IMR-90 (cell line): ENCODE measurements at regions not wholly inside any gene's neighbourhood (a gene's known extent, or its start where the extent isn't known, plus 50 kb on each side); places are given as distances from the start of the nearest gene placed in this dataset.

Experiments
- ATAC-seq: fragments of 200-7000 bp; cut with Tn5 transposase; 2 replicates; pipeline ENCODE4 v1.9.1; 2020; ENCODE audit warnings: low read depth, mild to moderate bottlenecking, moderate library complexity
- BruUV-seq: library from RNA; stranded (reverse); fragments of 400-500 nt; replicated peaks from 2 replicates; lab custom pipeline; 2021; lab: Mats Ljungman, UMichigan
- CTCF ChIA-PET: fragments of 300-600 bp; formaldehyde crosslinking; extraction: SDS; loops from one replicate; lab custom pipeline; 2021; ENCODE audit warnings: antibody characterized with exemption; lab: Yijun Ruan, JAX
- POLR2A ChIA-PET: fragments of 300-600 bp; sonication (Branson Sonifier 250); formaldehyde crosslinking; loops from one replicate; lab custom pipeline; 2022; ENCODE audit warnings: antibody characterized with exemption; ENCODE audit not compliant: unreplicated experiment; lab: Charles Lee
- DNase-seq: peaks from one replicate; pipeline ENCODE4 v3.0.0; 2013
- H2AFZ ChIP-seq: replicated peaks from 2 replicates; pipeline ENCODE3; 2013; ENCODE audit warnings: low read length, mild to moderate bottlenecking; ENCODE audit not compliant: poor library complexity
- H2AK5ac ChIP-seq: 2 replicates; pipeline ENCODE4 v1.6.1; 2013; ENCODE audit warnings: low read depth, low read length, inconsistent platforms
- H2AK9ac ChIP-seq: replicated peaks from 2 replicates; pipeline ENCODE3; 2013; ENCODE audit warnings: mild to moderate bottlenecking, low read depth, low read length, moderate library complexity; ENCODE audit not compliant: poor library complexity
- H2BK120ac ChIP-seq: 2 replicates; pipeline ENCODE4 v1.6.1; 2013; ENCODE audit warnings: low read depth, low read length, inconsistent platforms
- H2BK15ac ChIP-seq: 3 replicates; pipeline ENCODE4 v1.6.1; 2013; ENCODE audit warnings: low read depth, low read length, inconsistent platforms
- H2BK20ac ChIP-seq: 2 replicates; pipeline ENCODE4 v1.6.1; 2013; ENCODE audit warnings: low read depth, mild to moderate bottlenecking, inconsistent platforms, low read length, moderate library complexity
- H2BK5ac ChIP-seq: 2 replicates; pipeline ENCODE4 v1.6.1; 2013; ENCODE audit warnings: mild to moderate bottlenecking, low read depth, low read length, inconsistent platforms; ENCODE audit not compliant: poor library complexity, severe bottlenecking
- H3K14ac ChIP-seq: replicated peaks from 2 replicates; pipeline ENCODE4 v1.6.1; 2013; ENCODE audit warnings: low read depth, low read length, inconsistent platforms
- H3K18ac ChIP-seq: 2 replicates; pipeline ENCODE4 v1.6.1; 2013; ENCODE audit warnings: low read depth, low read length, control low read depth
- H3K23ac ChIP-seq: 2 replicates; pipeline ENCODE4 v1.6.1; 2013; ENCODE audit warnings: low read depth, low read length, inconsistent platforms
- H3K27ac ChIP-seq: 2 replicates; pipeline ENCODE4 v1.5.1; 2013; ENCODE audit warnings: mild to moderate bottlenecking, control low read depth, low read length; ENCODE audit not compliant: insufficient read depth
- H3K27me3 ChIP-seq: 2 replicates; pipeline ENCODE4 v1.6.1; 2013; ENCODE audit warnings: low read length; ENCODE audit not compliant: control insufficient read depth, insufficient read depth
- H3K36me3 ChIP-seq: 2 replicates; pipeline ENCODE4 v1.6.1; 2013; ENCODE audit warnings: low read length, mixed read lengths; ENCODE audit not compliant: control insufficient read depth, insufficient read depth
- H3K4ac ChIP-seq: 2 replicates; pipeline ENCODE4 v1.6.1; 2013; ENCODE audit warnings: low read depth, low read length, inconsistent platforms
- H3K4me1 ChIP-seq: 2 replicates; pipeline ENCODE4 v1.6.1; 2013; ENCODE audit warnings: low read length, mixed read lengths; ENCODE audit not compliant: control insufficient read depth, insufficient read depth
- H3K4me2 ChIP-seq: 2 replicates; pipeline ENCODE4 v1.6.1; 2013; ENCODE audit warnings: low read depth, mild to moderate bottlenecking, control low read depth, low read length, moderate library complexity
- H3K4me3 ChIP-seq: 2 replicates; pipeline ENCODE4 v1.5.1; 2013; ENCODE audit warnings: low read depth, mild to moderate bottlenecking, control low read depth, low read length, moderate library complexity; ENCODE audit not compliant: insufficient read depth
- H3K56ac ChIP-seq: 2 replicates; pipeline ENCODE4 v1.6.1; 2013; ENCODE audit warnings: low read length, inconsistent platforms; ENCODE audit not compliant: insufficient read depth; ENCODE audit errors: extremely low read depth
- H3K79me1 ChIP-seq, 2 experiments: 2 replicates each; pipeline ENCODE4 v1.6.1; 2013; ENCODE audit warnings: low read length in 2 of 2, inconsistent platforms in 1 of 2, low read depth in 1 of 2
- H3K9ac ChIP-seq: 2 replicates; pipeline ENCODE4 v1.6.1; 2013; ENCODE audit warnings: low read depth, low read length, control low read depth
- H3K9me1 ChIP-seq: 2 replicates; pipeline ENCODE4 v1.6.1; 2013; ENCODE audit warnings: low read length, inconsistent platforms; ENCODE audit not compliant: insufficient read depth
- H3K9me3 ChIP-seq: 2 replicates; pipeline ENCODE4 v1.6.1; 2013; ENCODE audit warnings: low read length; ENCODE audit not compliant: control insufficient read depth, insufficient read depth
- H4K20me1 ChIP-seq: 2 replicates; pipeline ENCODE4 v1.6.1; 2013; ENCODE audit warnings: low read length, inconsistent platforms; ENCODE audit not compliant: insufficient read depth
- H4K5ac ChIP-seq: 2 replicates; pipeline ENCODE4 v1.6.1; 2013; ENCODE audit warnings: mild to moderate bottlenecking, low read depth, low read length, control low read depth
- H4K8ac ChIP-seq, 2 experiments: 2 replicates each; pipeline ENCODE4 v1.6.1; 2013; ENCODE audit warnings: low read depth in 2 of 2, low read length in 2 of 2, control low read depth in 1 of 2, inconsistent platforms in 1 of 2
- H4K91ac ChIP-seq: 2 replicates; pipeline ENCODE4 v1.6.1; 2013; ENCODE audit warnings: low read depth, low read length, inconsistent platforms; ENCODE audit not compliant: insufficient read depth
- BHLHE40 ChIP-seq: fragments of 150-350 bp; IDR thresholded peaks from 2 replicates; pipeline ENCODE4 v1.6.1; 2016; ENCODE audit warnings: mild to moderate bottlenecking, low read depth, low read length
- CEBPB ChIP-seq: IDR thresholded peaks from 2 replicates; pipeline ENCODE4 v1.6.1; 2012; ENCODE audit warnings: low read depth, low read length, improper control_type of control experiment
- CHD1 ChIP-seq: IDR thresholded peaks from 2 replicates; pipeline ENCODE4 v1.6.1; 2012; ENCODE audit warnings: low read depth, low read length, improper control_type of control experiment
- MAZ ChIP-seq: IDR thresholded peaks from 2 replicates; pipeline ENCODE4 v1.6.1; 2012; ENCODE audit warnings: low read depth, mild to moderate bottlenecking, low read length, improper control_type of control experiment, moderate library complexity, borderline replicate concordance
- MXI1 ChIP-seq: IDR thresholded peaks from 2 replicates; pipeline ENCODE4 v1.6.1; 2012; ENCODE audit warnings: low read depth, mild to moderate bottlenecking, low read length, moderate library complexity, borderline replicate concordance
- POLR2A ChIP-seq: IDR thresholded peaks from 2 replicates; pipeline ENCODE4 v1.6.1; 2012; ENCODE audit warnings: mild to moderate bottlenecking, low read depth, low read length
- RAD21 ChIP-seq: IDR thresholded peaks from 2 replicates; pipeline ENCODE4 v1.6.1; 2012; ENCODE audit warnings: low read length, improper control_type of control experiment
- RCOR1 ChIP-seq: IDR thresholded peaks from 2 replicates; pipeline ENCODE4 v1.6.1; 2012; ENCODE audit warnings: mild to moderate bottlenecking, low read length, improper control_type of control experiment; ENCODE audit not compliant: insufficient replicate concordance
- RFX5 ChIP-seq: IDR thresholded peaks from 2 replicates; pipeline ENCODE4 v1.8.0; 2012; ENCODE audit warnings: low read depth, mild to moderate bottlenecking, low read length, moderate library complexity
- SMC3 ChIP-seq: fragments of 150-350 bp; IDR thresholded peaks from 2 replicates; pipeline ENCODE4 v1.6.1; 2016; ENCODE audit warnings: low read depth, mild to moderate bottlenecking, antibody characterized with exemption, low read length, moderate library complexity
- USF2 ChIP-seq: fragments of 150-350 bp; IDR thresholded peaks from 2 replicates; pipeline ENCODE4 v1.6.1; 2017; ENCODE audit warnings: mild to moderate bottlenecking, antibody characterized with exemption, low read length, low read depth
- WGBS, 2 experiments: methylation state at CpG; one replicate each; pipeline versions ENCODE4 v1.1.5 to v1.1.7; 2013; ENCODE audit warnings: missing lambda C conversion rate in 2 of 2; ENCODE audit not compliant: insufficient read length in 1 of 2; ENCODE audit errors: extremely low coverage in 2 of 2; 5-methylcytosine and 5-hydroxymethylcytosine counted together
- dilution Hi-C: fragments of 300-500 bp; cut with HindIII; formaldehyde crosslinking; loops from one replicate; pipeline ENCODE4 v1.14.3; 2018; ENCODE audit warnings: low sequenced_read_pairs; ENCODE audit not compliant: unreplicated experiment
- in situ Hi-C: fragments of 300-500 bp; cut with MboI; formaldehyde crosslinking; loops from 3 replicates; pipeline ENCODE4 v1.14.3; 2019; ENCODE audit warnings: low sequenced_read_pairs, inconsistent platforms, mixed read lengths
- intact Hi-C: fragments of 100-400 bp; cut with micrococcal nuclease; formaldehyde crosslinking; loops from 2 replicates; pipeline ENCODE4 v1.10.0; 2022
- TF ChIP-seq, protein P1 (sequence below): fragments of 150-350 bp; IDR thresholded peaks from 2 replicates; pipeline ENCODE4 v1.6.1; 2016; ENCODE audit warnings: low read depth, mild to moderate bottlenecking, low read length, moderate library complexity, borderline replicate concordance
- TF ChIP-seq, protein P2 (sequence below): conservative IDR thresholded peaks from 2 replicates; pipeline ENCODE4 v1.5.1; 2012; ENCODE audit warnings: mild to moderate bottlenecking, low read depth, low read length, improper control_type of control experiment

- H3K56ac ChIP-seq, result no peak overlapping the region
- BruUV-seq, result no TSS peak
- ATAC-seq, result no peak
- H3K4ac ChIP-seq, result no peak overlapping the region
- no peak for TF ChIP-seq RCOR1
- no peak for TF ChIP-seq SMC3
- no peak for TF ChIP-seq BHLHE40
- no peak for TF ChIP-seq CHD1
- TF ChIP-seq CEBPB, result no peak
- no peak for TF ChIP-seq MAZ
- TF ChIP-seq, protein P1, sequence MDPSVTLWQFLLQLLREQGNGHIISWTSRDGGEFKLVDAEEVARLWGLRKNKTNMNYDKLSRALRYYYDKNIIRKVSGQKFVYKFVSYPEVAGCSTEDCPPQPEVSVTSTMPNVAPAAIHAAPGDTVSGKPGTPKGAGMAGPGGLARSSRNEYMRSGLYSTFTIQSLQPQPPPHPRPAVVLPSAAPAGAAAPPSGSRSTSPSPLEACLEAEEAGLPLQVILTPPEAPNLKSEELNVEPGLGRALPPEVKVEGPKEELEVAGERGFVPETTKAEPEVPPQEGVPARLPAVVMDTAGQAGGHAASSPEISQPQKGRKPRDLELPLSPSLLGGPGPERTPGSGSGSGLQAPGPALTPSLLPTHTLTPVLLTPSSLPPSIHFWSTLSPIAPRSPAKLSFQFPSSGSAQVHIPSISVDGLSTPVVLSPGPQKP, result no peak
- TF ChIP-seq USF2, result no peak
- TF ChIP-seq, protein P2, sequence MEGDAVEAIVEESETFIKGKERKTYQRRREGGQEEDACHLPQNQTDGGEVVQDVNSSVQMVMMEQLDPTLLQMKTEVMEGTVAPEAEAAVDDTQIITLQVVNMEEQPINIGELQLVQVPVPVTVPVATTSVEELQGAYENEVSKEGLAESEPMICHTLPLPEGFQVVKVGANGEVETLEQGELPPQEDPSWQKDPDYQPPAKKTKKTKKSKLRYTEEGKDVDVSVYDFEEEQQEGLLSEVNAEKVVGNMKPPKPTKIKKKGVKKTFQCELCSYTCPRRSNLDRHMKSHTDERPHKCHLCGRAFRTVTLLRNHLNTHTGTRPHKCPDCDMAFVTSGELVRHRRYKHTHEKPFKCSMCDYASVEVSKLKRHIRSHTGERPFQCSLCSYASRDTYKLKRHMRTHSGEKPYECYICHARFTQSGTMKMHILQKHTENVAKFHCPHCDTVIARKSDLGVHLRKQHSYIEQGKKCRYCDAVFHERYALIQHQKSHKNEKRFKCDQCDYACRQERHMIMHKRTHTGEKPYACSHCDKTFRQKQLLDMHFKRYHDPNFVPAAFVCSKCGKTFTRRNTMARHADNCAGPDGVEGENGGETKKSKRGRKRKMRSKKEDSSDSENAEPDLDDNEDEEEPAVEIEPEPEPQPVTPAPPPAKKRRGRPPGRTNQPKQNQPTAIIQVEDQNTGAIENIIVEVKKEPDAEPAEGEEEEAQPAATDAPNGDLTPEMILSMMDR, result no peak
- no peak for TF ChIP-seq RFX5
- TF ChIP-seq POLR2A, result no peak
- no peak for TF ChIP-seq RAD21
- no peak for TF ChIP-seq MXI1
- H3K18ac ChIP-seq, result no peak overlapping the region
- no peak overlapping the region for H2BK120ac ChIP-seq
- no peak overlapping the region for H4K5ac ChIP-seq
- no peak overlapping the region for H3K4me2 ChIP-seq
- no peak overlapping the region for H3K14ac ChIP-seq
- H3K27ac ChIP-seq, result no peak overlapping the region
- H3K27me3 ChIP-seq, result no peaks in the 10 kb centered on the region
- ChIA-PET CTCF (no interaction called here), POLR2A (no interaction called here)
- H3K9ac ChIP-seq, result no peak overlapping the region
- 96% methylated on average over 6 of the region's 22 CpGs; no CpG with 5 or more reads in 1 of the 2 experiments for WGBS, 2 experiments
- no peaks in the 10 kb centered on the region for H3K4me1 ChIP-seq
- no peak overlapping the region for H4K91ac ChIP-seq
- dilution Hi-C loops (no loop called here), intact Hi-C loops (no loop called here), in situ Hi-C loops (no loop called here)
- H2BK15ac ChIP-seq, result no peak overlapping the region
- H2BK5ac ChIP-seq, result no peak overlapping the region
- H2AK9ac ChIP-seq, result no peak overlapping the region
- no peak overlapping the region for H3K23ac ChIP-seq
- peaks cover 37% of the 10 kb centered on the region for H3K9me3 ChIP-seq
- H4K20me1 ChIP-seq, result no peaks in the 10 kb centered on the region
- no peak overlapping the region for H2AFZ ChIP-seq
- H3K79me1 ChIP-seq, result no peaks in the 10 kb centered on the region
- H3K9me1 ChIP-seq, result no peaks in the 10 kb centered on the region
- H2BK20ac ChIP-seq, result no peak overlapping the region
- no peak overlapping the region for H4K8ac ChIP-seq
- no peaks in the 10 kb centered on the region for H3K36me3 ChIP-seq
- H3K4me3 ChIP-seq, result no peak overlapping the region
- no peak overlapping the region for H2AK5ac ChIP-seq
- DNase-seq, result no peak
Measured at GRCh38 chr2:239717706-239718105, 307.4 kb downstream of the NDUFA10 start.
